Spleen (tissue), 11 donors: ENCODE measurements at regions not wholly inside any gene's neighbourhood (a gene's known extent, or its start where the extent isn't known, plus 50 kb on each side); places are given as distances from the start of the nearest gene placed in this dataset.

Experiments
- DNase-seq: peaks from one replicate; pipeline ENCODE4 v3.0.0-alpha.2; 2020
- H3K27ac ChIP-seq, 8 donors: fragments of 200-600 bp; sonication (generic) in 7 of 8; 1 replicate in 4 of 8; 2 replicates in 4 of 8; pipeline versions ENCODE4 v1.5.0 to v1.8.0; 2016 to 2021; ENCODE audit warnings: inconsistent platforms in 4 of 8, mild to moderate bottlenecking in 4 of 8, moderate library complexity in 1 of 8
- H3K27me3 ChIP-seq, 7 donors: fragments of 200-600 bp; sonication (generic) in 6 of 7; replicated peaks in 1 of 7; 1 replicate in 4 of 7; 2 replicates in 3 of 7; pipeline versions ENCODE4 v1.5.0 to v1.8.0; 2016 to 2021; ENCODE audit warnings: inconsistent platforms in 3 of 7, mild to moderate bottlenecking in 1 of 7
- H3K36me3 ChIP-seq, 6 donors: fragments of 200-600 bp; sonication (generic) in 5 of 6; 1 replicate in 4 of 6; 2 replicates in 2 of 6; pipeline versions ENCODE4 v1.5.0 to v1.8.0; 2016 to 2021; ENCODE audit warnings: inconsistent platforms in 2 of 6
- H3K4me1 ChIP-seq, 6 donors: fragments of 200-600 bp; sonication (generic) in 5 of 6; 1 replicate in 3 of 6; 2 replicates in 3 of 6; pipeline versions ENCODE4 v1.5.0 to v1.8.0; 2016 to 2021; ENCODE audit warnings: inconsistent platforms in 3 of 6
- H3K4me3 ChIP-seq, 8 donors: fragments of 200-600 bp; sonication (generic) in 7 of 8; 1 replicate in 4 of 8; 2 replicates in 4 of 8; pipeline versions ENCODE4 v1.5.0 to v1.8.0; 2016 to 2021; ENCODE audit warnings: inconsistent platforms in 4 of 8, mild to moderate bottlenecking in 4 of 8, moderate library complexity in 2 of 8
- H3K9me3 ChIP-seq, 8 donors: fragments of 200-600 bp; sonication (generic) in 7 of 8; 1 replicate in 4 of 8; 2 replicates in 4 of 8; pipeline versions ENCODE4 v1.5.0 to v1.8.0; 2016 to 2021; ENCODE audit warnings: inconsistent platforms in 4 of 8
- POLR2A ChIP-seq, 3 donors: fragments of 450-650 bp; IDR thresholded peaks; one replicate each; pipeline ENCODE4 v1.5.1; 2017; ENCODE audit warnings: antibody characterized with exemption in 3 of 3, mild to moderate bottlenecking in 1 of 3
- POLR2AphosphoS5 ChIP-seq, 3 donors: sonication (generic); formaldehyde crosslinking; IDR thresholded peaks; one replicate each; pipeline ENCODE4 v1.5.1; 2017; ENCODE audit warnings: antibody characterized with exemption in 3 of 3
- WGBS, 5 donors: extraction: QIAGEN DNeasy Blood & Tissue Kit in 3 of 5; methylation state at CpG; one replicate each; pipeline versions ENCODE4 v1.1.5 to v1.1.7; 2013 to 2018; 5-methylcytosine and 5-hydroxymethylcytosine counted together
- intact Hi-C: fragments of 100-400 bp; cut with DNase I; formaldehyde crosslinking; loops from one replicate; pipeline ENCODE4 v1.15.0; 2023; ENCODE audit warnings: low total_unique reads
- TF ChIP-seq, protein P1 (sequence below), 11 experiments: fragments of 200-600 bp in 7 of 11; fragments of 450-650 bp in 4 of 11; sonication (generic) in 4 of 11; IDR thresholded peaks in 8 of 11; conservative IDR thresholded peaks in 3 of 11; 1 replicate in 7 of 11; 2 replicates in 4 of 11; pipeline versions ENCODE4 v1.4.0 to v1.8.0; 2016 to 2021; ENCODE audit warnings: antibody characterized with exemption in 11 of 11, inconsistent platforms in 4 of 11, mild to moderate bottlenecking in 1 of 11
- donor health status: healthy with polysubstance abuse.
- donor health status: DM: no; HTN: no; CAD: no; lungs with moderate emphysema.
- donor health status: DM: no; HTN: no; CAD: no.
- donor health status: Bipolar disorder and iron deficiency.
- donor health status: healthy.
- donor health status: DM: no; HTN: no; CAD: no.
- donor health status: DM: yes; HTN: yes; CAD: no.

DNA sequence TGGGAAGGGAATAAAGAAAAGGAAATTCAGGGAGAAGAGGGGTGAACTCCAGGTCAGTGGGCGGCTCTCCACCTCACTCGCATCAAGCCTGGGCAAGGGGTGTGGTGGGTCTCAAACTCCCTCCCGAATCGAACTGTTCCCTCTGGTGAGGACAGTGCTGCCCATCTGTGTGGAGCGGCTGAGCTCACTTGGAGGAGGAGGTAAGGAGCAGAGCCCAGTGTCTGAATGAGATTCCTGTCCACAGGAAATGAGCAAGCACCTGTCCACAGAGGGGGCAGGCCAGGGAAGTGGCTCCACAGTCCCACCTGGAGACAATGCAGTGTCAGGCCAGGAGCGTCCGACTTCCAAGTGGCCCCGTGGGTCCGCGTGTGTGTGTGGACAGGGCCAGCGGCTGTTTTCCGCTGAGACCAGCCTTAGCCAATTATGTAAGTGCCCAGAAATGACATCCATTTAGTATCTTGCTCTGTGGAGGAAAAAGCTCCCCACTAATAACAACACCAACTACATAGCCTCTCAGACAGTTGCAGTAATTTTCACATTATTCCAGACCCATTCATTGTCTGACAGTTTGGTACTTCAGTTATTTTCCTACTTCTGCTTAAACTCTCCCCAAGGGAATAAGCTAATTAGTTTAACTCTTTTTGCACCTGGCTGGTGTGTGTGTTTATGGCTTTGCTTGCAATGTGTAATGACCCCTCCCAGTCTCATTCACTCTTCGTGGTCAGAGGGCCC is 114.6 kb downstream of the SOX1 start:
- Histone ChIP-seq H3K27me3 (peaks cover 0 to 40% (median 0%) of the 10 kb centered on the region in 7 donors), H3K36me3 (no peaks in the 10 kb centered on the region), H3K9me3 (peaks cover 0 to 1% (median 0%) of the 10 kb centered on the region in 8 donors), H3K27ac (no peak overlapping the region), H3K4me1 (no peaks in the 10 kb centered on the region), H3K4me3 (no peak overlapping the region)
- TF ChIP-seq POLR2AphosphoS5 (IDR thresholded peaks at IDR 0.05), result no peak
- no peak for TF ChIP-seq POLR2A (IDR thresholded peaks at IDR 0.05)
- TF ChIP-seq, protein P1, sequence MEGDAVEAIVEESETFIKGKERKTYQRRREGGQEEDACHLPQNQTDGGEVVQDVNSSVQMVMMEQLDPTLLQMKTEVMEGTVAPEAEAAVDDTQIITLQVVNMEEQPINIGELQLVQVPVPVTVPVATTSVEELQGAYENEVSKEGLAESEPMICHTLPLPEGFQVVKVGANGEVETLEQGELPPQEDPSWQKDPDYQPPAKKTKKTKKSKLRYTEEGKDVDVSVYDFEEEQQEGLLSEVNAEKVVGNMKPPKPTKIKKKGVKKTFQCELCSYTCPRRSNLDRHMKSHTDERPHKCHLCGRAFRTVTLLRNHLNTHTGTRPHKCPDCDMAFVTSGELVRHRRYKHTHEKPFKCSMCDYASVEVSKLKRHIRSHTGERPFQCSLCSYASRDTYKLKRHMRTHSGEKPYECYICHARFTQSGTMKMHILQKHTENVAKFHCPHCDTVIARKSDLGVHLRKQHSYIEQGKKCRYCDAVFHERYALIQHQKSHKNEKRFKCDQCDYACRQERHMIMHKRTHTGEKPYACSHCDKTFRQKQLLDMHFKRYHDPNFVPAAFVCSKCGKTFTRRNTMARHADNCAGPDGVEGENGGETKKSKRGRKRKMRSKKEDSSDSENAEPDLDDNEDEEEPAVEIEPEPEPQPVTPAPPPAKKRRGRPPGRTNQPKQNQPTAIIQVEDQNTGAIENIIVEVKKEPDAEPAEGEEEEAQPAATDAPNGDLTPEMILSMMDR (IDR thresholded peaks at IDR 0.05 in 8 of 11, conservative IDR thresholded peaks at IDR 0.05 in 3 of 11), result no peak
- WGBS, 5 donors, result 65 to 76% (median 72%) methylated on average over 8 to 13 of the region's 13 CpGs
- no peak for DNase-seq
- intact Hi-C loops, result no loop called here

DNA sequence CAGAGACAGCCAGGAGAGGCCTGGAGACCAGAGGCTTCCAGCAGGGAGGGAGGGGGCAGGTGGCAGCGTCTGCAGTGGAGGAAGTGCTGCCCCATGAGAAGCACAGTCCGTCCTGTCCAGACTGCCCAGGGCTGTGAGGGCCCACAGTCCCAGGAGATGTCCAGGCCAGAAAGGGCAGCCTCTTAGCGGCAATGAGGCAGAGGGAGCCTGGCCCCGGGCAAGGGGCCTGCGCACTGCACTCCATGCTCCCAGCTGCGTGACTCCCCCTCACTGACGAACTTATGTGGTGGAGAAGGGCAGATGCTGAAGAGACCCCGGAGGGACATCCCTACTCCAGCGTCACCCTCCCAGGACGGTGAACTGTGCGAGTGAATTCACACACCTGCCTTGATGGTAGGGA is 115.3 kb downstream of the SOX1 start:
- Histone ChIP-seq H3K27ac (no peak overlapping the region), H3K9me3 (peaks cover 0 to 9% (median 0%) of the 10 kb centered on the region in 8 donors), H3K27me3 (peaks cover 0 to 40% (median 0%) of the 10 kb centered on the region in 7 donors), H3K4me3 (no peak overlapping the region), H3K4me1 (no peaks in the 10 kb centered on the region), H3K36me3 (no peaks in the 10 kb centered on the region)
- intact Hi-C loops, result no loop called here
- DNase-seq, result no peak
- TF ChIP-seq POLR2AphosphoS5 (IDR thresholded peaks at IDR 0.05), result no peak
- TF ChIP-seq, protein P1 (IDR thresholded peaks at IDR 0.05 in 8 of 11, conservative IDR thresholded peaks at IDR 0.05 in 3 of 11), result no peak
- no peak for TF ChIP-seq POLR2A (IDR thresholded peaks at IDR 0.05)
- WGBS, 5 donors, result 43 to 82% (median 78%) methylated on average over 3 to 11 of the region's 11 CpGs

DNA sequence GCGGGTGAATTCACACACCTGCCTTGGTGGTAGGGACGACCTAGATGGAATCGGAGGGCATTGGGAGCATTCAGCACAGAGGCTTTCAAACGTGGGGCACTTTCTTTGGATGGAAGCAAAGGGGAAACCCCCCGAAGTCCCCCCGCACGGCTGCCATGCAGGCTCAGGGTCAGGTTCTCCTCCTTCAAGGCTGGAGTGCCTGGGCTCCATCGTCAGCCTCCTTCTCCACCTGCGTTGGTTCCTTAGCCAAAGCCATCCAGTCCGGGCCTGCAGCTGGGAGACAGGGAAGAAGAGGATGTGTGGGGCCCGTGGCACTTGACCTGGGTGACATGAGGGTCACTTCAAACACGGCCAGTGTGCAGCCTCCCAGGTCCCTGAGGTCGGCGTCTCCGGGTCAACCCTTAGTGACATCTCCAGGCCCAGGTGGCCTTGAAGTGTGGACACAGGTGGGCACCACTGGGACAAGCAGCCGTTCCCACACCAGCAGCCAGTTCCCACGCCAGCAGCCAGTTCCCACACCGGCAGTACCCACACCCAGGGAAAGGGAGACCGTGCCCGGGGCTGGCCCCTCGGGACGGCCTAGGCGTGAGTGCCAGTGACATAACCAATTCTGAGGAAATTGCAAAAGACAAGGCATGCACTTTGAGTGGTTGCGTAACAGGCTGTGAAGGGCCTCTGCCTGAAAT is 116.0 kb downstream of the SOX1 start:
- Histone ChIP-seq H3K4me1 (no peaks in the 10 kb centered on the region), H3K27me3 (peaks cover 0 to 40% (median 0%) of the 10 kb centered on the region in 7 donors), H3K4me3 (no peak overlapping the region), H3K27ac (no peak overlapping the region), H3K9me3 (peaks cover 0 to 13% (median 0%) of the 10 kb centered on the region in 8 donors), H3K36me3 (no peaks in the 10 kb centered on the region)
- 58 to 68% (median 63%) methylated on average over 19 to 24 of the region's 24 CpGs for WGBS, 5 donors
- DNase-seq, result no peak
- intact Hi-C loops, result no loop called here
- no peak for TF ChIP-seq POLR2A (IDR thresholded peaks at IDR 0.05)
- TF ChIP-seq, protein P1 (IDR thresholded peaks at IDR 0.05 in 8 of 11, conservative IDR thresholded peaks at IDR 0.05 in 3 of 11), result no peak
- TF ChIP-seq POLR2AphosphoS5 (IDR thresholded peaks at IDR 0.05), result no peak

DNA sequence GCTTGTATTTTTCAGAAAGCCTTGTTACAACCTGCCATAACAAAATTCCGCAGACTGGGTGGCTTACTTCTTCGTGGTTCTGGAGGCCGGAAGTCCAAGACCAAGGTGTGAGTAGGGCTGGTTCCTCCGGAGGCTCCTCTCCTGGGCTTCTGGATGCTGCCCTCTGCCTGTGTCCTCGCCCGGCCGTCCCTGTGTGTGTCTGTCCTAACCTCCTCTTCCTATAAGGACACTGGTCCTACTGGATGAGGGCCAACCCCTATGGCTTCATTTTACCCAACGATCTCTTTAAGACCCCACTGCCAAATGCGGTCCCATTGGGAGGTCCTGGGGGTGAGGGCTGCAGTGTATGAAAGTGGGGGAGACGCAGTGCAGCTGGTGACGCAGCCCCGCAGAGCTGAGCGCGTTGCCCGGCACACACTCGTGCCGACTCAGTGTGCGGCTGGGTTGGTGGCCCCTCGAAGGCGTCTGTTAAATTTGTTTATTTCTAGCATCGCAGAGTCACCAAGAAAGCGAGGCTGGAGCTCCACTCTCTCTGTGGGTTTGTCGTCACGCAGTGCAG is 116.7 kb downstream of the SOX1 start:
- TF ChIP-seq POLR2A (IDR thresholded peaks at IDR 0.05) (no peak), POLR2AphosphoS5 (IDR thresholded peaks at IDR 0.05) (no peak)
- TF ChIP-seq, protein P1 (IDR thresholded peaks at IDR 0.05 in 8 of 11, conservative IDR thresholded peaks at IDR 0.05 in 3 of 11), result no peak
- no peak for DNase-seq
- WGBS, 5 donors, result 74 to 86% (median 81%) methylated on average over 23 to 24 of the region's 24 CpGs
- Histone ChIP-seq H3K27ac (no peak overlapping the region), H3K9me3 (peaks cover 0 to 17% (median 0%) of the 10 kb centered on the region in 8 donors), H3K36me3 (no peaks in the 10 kb centered on the region), H3K4me1 (no peaks in the 10 kb centered on the region), H3K4me3 (no peak overlapping the region), H3K27me3 (peaks cover 0 to 39% (median 0%) of the 10 kb centered on the region in 7 donors)
- intact Hi-C loops, result no loop called here
